Neural cell (in vitro differentiated cells): ENCODE measurements at regions not wholly inside any gene's neighbourhood (a gene's known extent, or its start where the extent isn't known, plus 50 kb on each side); places are given as distances from the start of the nearest gene placed in this dataset.

Source experiments
- H2AFZ ChIP-seq: fragments of 200-600, 300-800 bp; sonication (generic), shearing (Covaris generic); 2 replicates; pipeline ENCODE4 v1.6.0; 2014; ENCODE audit warnings: low read depth, mild to moderate bottlenecking, antibody characterized with exemption, low read length, moderate library complexity
- H3F3A ChIP-seq: fragments of 200-600 bp; shearing (Covaris generic); 2 replicates; pipeline ENCODE4 v1.6.1; 2016; ENCODE audit warnings: mild to moderate bottlenecking, moderate library complexity, mixed read lengths, antibody characterized with exemption, low read length; ENCODE audit not compliant: insufficient read depth, poor library complexity, severe bottlenecking
- H3K27ac ChIP-seq: fragments of 200-600, 300-800 bp; sonication (generic), shearing (Covaris generic); 2 replicates; pipeline ENCODE4 v1.5.1; 2014; ENCODE audit warnings: mild to moderate bottlenecking, low read length, moderate library complexity
- H3K27me3 ChIP-seq: fragments of 300-800, 200-600 bp; sonication (generic), shearing (Covaris generic); 2 replicates; pipeline ENCODE4 v1.6.0; 2014; ENCODE audit warnings: mild to moderate bottlenecking, low read depth, low read length, moderate library complexity; ENCODE audit not compliant: insufficient read depth
- H3K36me3 ChIP-seq: fragments of 300-800, 200-600 bp; sonication (generic), shearing (Covaris generic); 2 replicates; pipeline ENCODE4 v1.5.1; 2014; ENCODE audit warnings: mild to moderate bottlenecking, antibody characterized with exemption, low read length, moderate library complexity; ENCODE audit not compliant: insufficient read depth
- H3K4me2 ChIP-seq: fragments of 300-800, 200-600 bp; sonication (generic), shearing (Covaris generic); 2 replicates; pipeline ENCODE4 v1.6.0; 2014; ENCODE audit warnings: mild to moderate bottlenecking, low read length
- H3K4me3 ChIP-seq: fragments of 300-800, 200-600 bp; sonication (generic), shearing (Covaris generic); 2 replicates; pipeline ENCODE4 v1.5.1; 2014; ENCODE audit warnings: mild to moderate bottlenecking, low read length, moderate library complexity
- H3K79me2 ChIP-seq: fragments of 200-600 bp; shearing (Covaris generic); replicated peaks from 2 replicates; pipeline ENCODE4 v1.6.0; 2014; ENCODE audit warnings: mild to moderate bottlenecking, low read length, moderate library complexity; ENCODE audit not compliant: insufficient read depth
- H3K9ac ChIP-seq: fragments of 300-800, 200-600 bp; sonication (generic), shearing (Covaris generic); 2 replicates; pipeline ENCODE4 v1.6.1; 2016; ENCODE audit warnings: mild to moderate bottlenecking, low read length, mixed read lengths
- H3K9me2 ChIP-seq: fragments of 200-600 bp; shearing (Covaris generic); 2 replicates; pipeline ENCODE4 v1.6.1; 2016; ENCODE audit warnings: mild to moderate bottlenecking, low read length, mixed read lengths; ENCODE audit not compliant: insufficient read depth
- H3K9me3 ChIP-seq: fragments of 200-600, 300-800 bp; sonication (generic), shearing (Covaris generic); 2 replicates; pipeline ENCODE4 v1.6.1; 2016; ENCODE audit warnings: mild to moderate bottlenecking, mixed run types, low read length, moderate library complexity, mixed read lengths
- H4K20me1 ChIP-seq: fragments of 200-600 bp; shearing (Covaris generic); 2 replicates; pipeline ENCODE4 v1.6.1; 2016; ENCODE audit warnings: mild to moderate bottlenecking, mixed run types; ENCODE audit not compliant: insufficient read depth
- CTCF ChIP-seq: fragments of 450-650 bp; IDR thresholded peaks from 2 replicates; pipeline ENCODE4 v1.5.1; 2014; ENCODE audit warnings: antibody characterized with exemption, mild to moderate bottlenecking, moderate library complexity; ENCODE audit not compliant: poor library complexity, severe bottlenecking
- EP300 ChIP-seq: fragments of 450-650 bp; conservative IDR thresholded peaks from 2 replicates; pipeline ENCODE4 v1.6.1; 2014; ENCODE audit warnings: antibody characterized with exemption, mild to moderate bottlenecking, moderate library complexity; ENCODE audit not compliant: poor library complexity, severe bottlenecking
- EZH2 ChIP-seq: fragments of 200-600, 300-800 bp; shearing (Covaris generic), sonication (generic); IDR thresholded peaks from 2 replicates; pipeline ENCODE4 v1.6.1; 2014; ENCODE audit warnings: antibody characterized with exemption, low read length, borderline replicate concordance, mild to moderate bottlenecking; ENCODE audit not compliant: insufficient read depth, poor library complexity, severe bottlenecking
- MXI1 ChIP-seq: fragments of 450-650 bp; conservative IDR thresholded peaks from 2 replicates; pipeline ENCODE4 v1.6.1; 2014; ENCODE audit warnings: antibody characterized with exemption, mild to moderate bottlenecking; ENCODE audit not compliant: poor library complexity, severe bottlenecking
- POLR2AphosphoS5 ChIP-seq: IDR thresholded peaks from 2 replicates; pipeline ENCODE4 v1.6.1; 2012
- RAD21 ChIP-seq: fragments of 450-650 bp; conservative IDR thresholded peaks from 2 replicates; pipeline ENCODE4 v1.6.1; 2014; ENCODE audit warnings: antibody characterized with exemption, mild to moderate bottlenecking, moderate library complexity
- REST ChIP-seq: IDR thresholded peaks from 2 replicates; pipeline ENCODE4 v1.6.1; 2012; ENCODE audit warnings: borderline replicate concordance
- TAF1 ChIP-seq: IDR thresholded peaks from 2 replicates; pipeline ENCODE4 v1.6.1; 2012; ENCODE audit warnings: low read depth

DNA sequence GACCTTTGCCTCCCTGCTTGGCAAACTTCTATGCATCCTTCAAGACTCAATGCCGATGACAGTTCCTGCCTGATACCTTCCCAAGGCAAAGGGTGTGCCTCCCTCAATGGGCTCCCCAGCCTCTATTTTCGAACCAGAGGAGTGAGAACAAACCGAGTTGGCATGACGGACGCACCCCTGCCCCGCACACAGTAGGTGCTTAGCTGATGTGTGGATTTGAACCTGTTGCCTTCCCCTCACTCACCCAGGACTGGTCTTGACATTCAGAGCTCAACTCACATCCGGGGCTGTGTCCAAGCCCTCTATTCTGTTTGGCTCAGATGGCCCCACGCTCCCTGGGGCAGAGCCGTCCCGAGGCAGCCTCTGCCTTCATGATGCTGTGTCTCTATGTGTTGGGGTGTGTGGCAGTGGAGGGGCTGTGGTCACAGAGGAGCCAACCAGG lies 52.2 kb upstream of the SLC6A11 start:
- H3K9me2 ChIP-seq, result no peaks in the 10 kb centered on the region

DNA sequence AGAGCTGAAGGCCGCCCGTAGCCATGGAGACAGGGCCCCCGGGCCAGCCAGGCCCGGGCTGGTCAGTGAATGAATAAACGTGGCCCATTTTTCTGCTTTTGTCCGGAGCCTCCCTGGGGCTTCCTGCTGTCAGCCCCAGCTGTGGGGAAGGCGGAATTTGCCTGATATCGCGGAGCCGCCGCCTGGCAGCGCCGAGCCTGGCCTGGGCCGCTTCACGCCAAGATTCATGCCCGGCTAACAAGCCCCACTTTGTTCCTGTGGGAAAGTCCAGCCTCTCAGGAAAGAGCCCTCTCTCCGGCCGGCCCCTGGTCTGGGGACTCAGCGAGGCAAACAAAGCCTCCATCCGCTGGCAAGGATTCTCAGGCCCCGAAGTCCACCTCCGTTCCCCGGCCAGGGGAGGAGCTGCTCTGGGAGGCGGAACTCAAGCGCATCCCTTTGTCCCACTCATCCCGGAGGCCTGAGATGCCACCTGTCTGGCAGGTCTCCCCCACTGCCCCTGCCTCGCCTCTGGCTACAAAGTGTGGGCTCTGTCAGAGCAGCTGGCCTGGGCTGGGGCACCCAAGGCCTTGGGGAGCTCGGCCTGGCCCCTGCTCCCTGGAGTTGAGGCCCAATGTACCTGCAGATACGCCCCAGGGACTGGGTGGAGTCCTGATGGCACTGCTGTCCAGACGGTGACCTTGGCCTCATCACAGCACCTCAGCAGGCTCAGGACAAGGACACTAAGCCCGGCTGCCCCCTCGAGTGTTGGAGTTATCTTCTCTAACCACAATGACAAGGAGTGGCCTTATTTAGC lies 51.6 kb upstream of the SLC6A11 start:
- H3K36me3 ChIP-seq, result no peaks in the 10 kb centered on the region
- H3K27ac ChIP-seq, result no peak overlapping the region
- no peaks in the 10 kb centered on the region for H3K9me2 ChIP-seq
- no peak for TF ChIP-seq CTCF
- no peak for TF ChIP-seq TAF1
- no peak for TF ChIP-seq REST
- TF ChIP-seq RAD21, result no peak
- no peak for TF ChIP-seq EP300
- no peak overlapping the region for H3K4me3 ChIP-seq
- H3K79me2 ChIP-seq, result no peaks in the 10 kb centered on the region
- no peaks in the 10 kb centered on the region for H3K9me3 ChIP-seq
- H3K4me2 ChIP-seq, result no peak overlapping the region
- no peak overlapping the region for H3K9ac ChIP-seq
- H3K27me3 ChIP-seq, result no peaks in the 10 kb centered on the region
- no peaks in the 10 kb centered on the region for H3F3A ChIP-seq
- no peak overlapping the region for H2AFZ ChIP-seq
- H4K20me1 ChIP-seq, result no peaks in the 10 kb centered on the region

More for the DNA sequence above, 52.2 kb upstream of the SLC6A11 start:
- no peak for TF ChIP-seq TAF1
- no peak for TF ChIP-seq MXI1
- TF ChIP-seq EP300, result no peak
- no peak for TF ChIP-seq POLR2AphosphoS5
- TF ChIP-seq CTCF, result no peak
- no peak for TF ChIP-seq REST
- TF ChIP-seq RAD21, result no peak
- no peak for TF ChIP-seq EZH2
- H3F3A ChIP-seq, result no peaks in the 10 kb centered on the region
- H3K79me2 ChIP-seq, result no peaks in the 10 kb centered on the region
- H3K27ac ChIP-seq, result no peak overlapping the region
- H3K4me2 ChIP-seq, result no peak overlapping the region
- H4K20me1 ChIP-seq, result no peaks in the 10 kb centered on the region
- H3K36me3 ChIP-seq, result no peaks in the 10 kb centered on the region
- no peaks in the 10 kb centered on the region for H3K9me3 ChIP-seq
- no peak overlapping the region for H2AFZ ChIP-seq
- H3K9ac ChIP-seq, result no peak overlapping the region
- H3K27me3 ChIP-seq, result no peaks in the 10 kb centered on the region
- no peak overlapping the region for H3K4me3 ChIP-seq
